Neural progenitor cell (in vitro differentiated cells): ENCODE measurements at regions not wholly inside any gene's neighbourhood (a gene's known extent, or its start where the extent isn't known, plus 50 kb on each side); places are given as distances from the start of the nearest gene placed in this dataset.
"Not testable (repeated sequence)": the region's sequence is repeated elsewhere in the genome, so short reads cannot be mapped to it uniquely, and the experiment has no call there.

ENCODE experiments used
- DNase-seq: peaks from one replicate; pipeline ENCODE4 v3.0.0-alpha.2; 2016; ENCODE audit warnings: low spot score
- H2AFZ ChIP-seq: fragments of 200-600 bp; sonication (generic); replicated peaks from 2 replicates; pipeline ENCODE4 v1.6.1; 2016; ENCODE audit warnings: antibody characterized with exemption
- H3F3A ChIP-seq: fragments of 200-600 bp; sonication (generic); 2 replicates; pipeline ENCODE4 v1.6.1; 2016; ENCODE audit warnings: antibody characterized with exemption, low read depth
- H3K27ac ChIP-seq: fragments of 200-600 bp; sonication (generic); 2 replicates; pipeline ENCODE4 v1.5.1; 2016; ENCODE audit warnings: mild to moderate bottlenecking
- H3K27me3 ChIP-seq: fragments of 200-600 bp; sonication (generic); 2 replicates; pipeline ENCODE4 v1.6.1; 2016; ENCODE audit warnings: mild to moderate bottlenecking, moderate library complexity
- H3K36me3 ChIP-seq: fragments of 200-600 bp; sonication (generic); 2 replicates; pipeline ENCODE4 v1.5.1; 2016
- H3K4me1 ChIP-seq: fragments of 200-600 bp; sonication (generic); 2 replicates; pipeline ENCODE4 v1.6.1; 2016; ENCODE audit warnings: mixed run types
- H3K4me2 ChIP-seq: fragments of 200-600 bp; sonication (generic); 2 replicates; pipeline ENCODE4 v1.6.1; 2016
- H3K4me3 ChIP-seq: fragments of 200-600 bp; sonication (generic); 2 replicates; pipeline ENCODE4 v1.5.1; 2016
- H3K79me2 ChIP-seq: fragments of 200-600 bp; sonication (generic); 2 replicates; pipeline ENCODE4 v1.6.1; 2016; ENCODE audit warnings: low read depth
- H3K9ac ChIP-seq: fragments of 200-600 bp; sonication (generic); 2 replicates; pipeline ENCODE4 v1.6.1; 2016
- H3K9me3 ChIP-seq: fragments of 200-600 bp; sonication (generic); 2 replicates; pipeline ENCODE4 v1.5.1; 2016; ENCODE audit warnings: low read depth
- H4K20me1 ChIP-seq: fragments of 200-600 bp; sonication (generic); 2 replicates; pipeline ENCODE4 v1.6.1; 2016; ENCODE audit warnings: low read depth
- H3K27ac Mint-ChIP-seq: 3 replicates; pipeline ENCODE4 v1.8.0; 2021; ENCODE audit warnings: mixed read lengths
- H3K27me3 Mint-ChIP-seq: 2 replicates; pipeline ENCODE4 v1.8.0; 2022; ENCODE audit warnings: low read depth, mild to moderate bottlenecking, inconsistent platforms, moderate library complexity, mixed read lengths; ENCODE audit not compliant: insufficient read depth
- H3K36me3 Mint-ChIP-seq: 3 replicates; pipeline ENCODE4 v1.8.0; 2021; ENCODE audit warnings: mixed read lengths
- H3K4me1 Mint-ChIP-seq: 3 replicates; pipeline ENCODE4 v1.8.0; 2021; ENCODE audit warnings: mixed read lengths
- H3K4me3 Mint-ChIP-seq: 3 replicates; pipeline ENCODE4 v1.8.0; 2021; ENCODE audit warnings: mild to moderate bottlenecking, moderate library complexity, mixed read lengths
- H3K9me3 Mint-ChIP-seq: 3 replicates; pipeline ENCODE4 v1.8.0; 2020; ENCODE audit warnings: mixed read lengths
- CTCF ChIP-seq: fragments of 200-600 bp; sonication (generic); IDR thresholded peaks from 2 replicates; pipeline ENCODE4 v1.5.1; 2017; ENCODE audit warnings: antibody characterized with exemption, mild to moderate bottlenecking
- EZH2 ChIP-seq: fragments of 200-600 bp; sonication (generic); IDR thresholded peaks from 2 replicates; pipeline ENCODE4 v1.6.1; 2017; ENCODE audit warnings: antibody characterized with exemption, mild to moderate bottlenecking, moderate library complexity
- EZH2phosphoT487 ChIP-seq: fragments of 200-600 bp; sonication (generic); IDR thresholded peaks from 2 replicates; pipeline ENCODE4 v1.6.1; 2017; ENCODE audit warnings: antibody characterized with exemption

GRCh38 chr5:60066502-60066901, 173.0 kb upstream of the PDE4D start:
- Mint-ChIP-seq H3K27ac (no peak overlapping the region), H3K9me3 (no peaks in the 10 kb centered on the region), H3K27me3 (no peaks in the 10 kb centered on the region), H3K4me1 (no peaks in the 10 kb centered on the region), H3K36me3 (no peaks in the 10 kb centered on the region), H3K4me3 (no peak overlapping the region)
- Histone ChIP-seq H3K4me1 (no peaks in the 10 kb centered on the region), H3K27me3 (no peaks in the 10 kb centered on the region), H3K9ac (no peak overlapping the region), H3K36me3 (no peaks in the 10 kb centered on the region), H4K20me1 (no peaks in the 10 kb centered on the region), H3F3A (no peaks in the 10 kb centered on the region), H3K27ac (no peak overlapping the region), H2AFZ (no peak overlapping the region), H3K4me3 (no peak overlapping the region), H3K9me3 (no peaks in the 10 kb centered on the region), H3K79me2 (no peaks in the 10 kb centered on the region), H3K4me2 (no peak overlapping the region)
- TF ChIP-seq EZH2 (no peak), EZH2phosphoT487 (no peak), CTCF (no peak)
- no peak for DNase-seq

- Mint-ChIP-seq H3K4me1 (no peaks in the 10 kb centered on the region), H3K4me3 (no peak overlapping the region), H3K27me3 (no peaks in the 10 kb centered on the region), H3K9me3 (no peaks in the 10 kb centered on the region), H3K36me3 (no peaks in the 10 kb centered on the region), H3K27ac (no peak overlapping the region)
- Histone ChIP-seq H3K4me1 (peaks cover 7% of the 10 kb centered on the region), H3K79me2 (no peaks in the 10 kb centered on the region), H3F3A (no peaks in the 10 kb centered on the region), H3K4me3 (no peak overlapping the region), H3K36me3 (no peaks in the 10 kb centered on the region), H2AFZ (no peak overlapping the region), H3K9ac (no peak overlapping the region), H4K20me1 (no peaks in the 10 kb centered on the region), H3K9me3 (no peaks in the 10 kb centered on the region), H3K27ac (no peak overlapping the region), H3K4me2 (no peak overlapping the region), H3K27me3 (no peaks in the 10 kb centered on the region)
- no peak for DNase-seq
- TF ChIP-seq EZH2phosphoT487 = no peak
These were observed 166.9 kb upstream of the PDE4D start for GRCh38 chr5:60060389-60060788.

GRCh38 chr5:60056191-60056590, 162.7 kb upstream of the PDE4D start:
- no peak overlapping the region for H3K4me3 Mint-ChIP-seq
- H3K27me3 Mint-ChIP-seq = no peaks in the 10 kb centered on the region
- H3K4me1 Mint-ChIP-seq = no peaks in the 10 kb centered on the region
- peaks cover 7% of the 10 kb centered on the region for H3K4me1 ChIP-seq
- H3K4me3 ChIP-seq = no peak overlapping the region
- TF ChIP-seq EZH2phosphoT487 (no peak), CTCF (no peak), EZH2 (no peak)
- H3K36me3 Mint-ChIP-seq = no peaks in the 10 kb centered on the region
- no peak overlapping the region for H2AFZ ChIP-seq
- DNase-seq = no peak
- no peak overlapping the region for H3K27ac ChIP-seq
- no peak overlapping the region for H3K4me2 ChIP-seq
- H3K9ac ChIP-seq = no peak overlapping the region
- no peaks in the 10 kb centered on the region for H3F3A ChIP-seq
- H3K36me3 ChIP-seq = no peaks in the 10 kb centered on the region
- H3K27ac Mint-ChIP-seq = no peak overlapping the region
- H3K9me3 ChIP-seq = no peaks in the 10 kb centered on the region
- H3K27me3 ChIP-seq = no peaks in the 10 kb centered on the region
- no peaks in the 10 kb centered on the region for H3K79me2 ChIP-seq
- H4K20me1 ChIP-seq = no peaks in the 10 kb centered on the region
- peaks cover 8% of the 10 kb centered on the region for H3K9me3 Mint-ChIP-seq

GRCh38 chr5:60055168-60055567, 161.6 kb upstream of the PDE4D start:
- Histone ChIP-seq H3K4me3 (no peak overlapping the region), H3K9me3 (no peaks in the 10 kb centered on the region), H3K27ac (no peak overlapping the region), H3K4me1 (no peaks in the 10 kb centered on the region), H3K27me3 (no peaks in the 10 kb centered on the region), H3K36me3 (no peaks in the 10 kb centered on the region), H3K4me2 (no peak overlapping the region), H3K79me2 (no peaks in the 10 kb centered on the region), H2AFZ (no peak overlapping the region), H3F3A (no peaks in the 10 kb centered on the region), H3K9ac (no peak overlapping the region), H4K20me1 (no peaks in the 10 kb centered on the region)
- DNase-seq = no peak
- Mint-ChIP-seq H3K4me1 (no peaks in the 10 kb centered on the region), H3K4me3 (no peak overlapping the region), H3K9me3 (peaks cover 13% of the 10 kb centered on the region), H3K36me3 (no peaks in the 10 kb centered on the region), H3K27me3 (no peaks in the 10 kb centered on the region), H3K27ac (no peak overlapping the region)
- no peak for TF ChIP-seq EZH2
- TF ChIP-seq CTCF = no peak
- no peak for TF ChIP-seq EZH2phosphoT487

- H3F3A ChIP-seq, H3K27ac Mint-ChIP-seq, H3K4me1 Mint-ChIP-seq, H3K4me3 Mint-ChIP-seq, H3K27ac ChIP-seq, H3K27me3 Mint-ChIP-seq, H3K79me2 ChIP-seq, DNase-seq, H3K4me3 ChIP-seq, H4K20me1 ChIP-seq, H3K9ac ChIP-seq, H3K4me2 ChIP-seq, H3K9me3 Mint-ChIP-seq, H3K36me3 Mint-ChIP-seq, H3K27me3 ChIP-seq, H3K9me3 ChIP-seq, H3K4me1 ChIP-seq, H3K36me3 ChIP-seq, H2AFZ ChIP-seq: not testable (repeated sequence)
These were observed 148.6 kb upstream of the PDE4D start for GRCh38 chr5:60041996-60042664.

- H3K9ac ChIP-seq, H3K4me3 Mint-ChIP-seq, H3K27me3 Mint-ChIP-seq, H3K4me1 Mint-ChIP-seq, H3K9me3 ChIP-seq, H3K9me3 Mint-ChIP-seq, H2AFZ ChIP-seq, H4K20me1 ChIP-seq, H3K36me3 ChIP-seq, H3K27ac ChIP-seq, DNase-seq, H3K79me2 ChIP-seq, H3K4me1 ChIP-seq, H3K4me3 ChIP-seq, H3K4me2 ChIP-seq, H3K27me3 ChIP-seq, H3F3A ChIP-seq, H3K36me3 Mint-ChIP-seq: not testable (repeated sequence)
- peak overlapping the region; percentile 29 for H3K27ac Mint-ChIP-seq
These were observed 148.0 kb upstream of the PDE4D start for GRCh38 chr5:60041508-60041907.
